ENCODE measurements at regions not wholly inside any gene's neighbourhood (a gene's known extent, or its start where the extent isn't known, plus 50 kb on each side); places are given as distances from the start of the nearest gene placed in this dataset.

DNA sequence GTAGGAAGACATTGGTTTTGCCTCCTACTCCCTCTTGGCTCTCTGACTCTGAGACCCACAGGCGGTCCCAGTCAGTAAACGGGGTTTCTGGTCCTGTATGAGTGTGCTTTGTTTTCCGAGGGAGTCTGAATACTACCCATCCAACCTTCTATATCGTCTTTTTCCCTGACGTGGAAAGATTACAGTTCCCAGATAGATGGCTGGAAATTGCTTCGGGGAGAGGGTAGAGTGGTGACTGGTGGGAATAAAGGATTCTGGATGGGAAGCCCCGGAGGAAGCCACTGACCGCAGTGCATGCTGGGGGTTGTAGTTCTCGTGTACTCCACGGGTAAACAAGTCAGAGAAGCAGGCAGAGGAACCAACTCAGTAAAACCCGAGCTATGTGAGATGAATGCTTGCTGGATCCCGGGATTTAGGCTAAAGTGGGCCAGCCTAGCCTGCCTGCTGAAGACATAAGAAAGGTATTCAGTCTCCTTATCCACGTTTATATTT, 66.2 kb upstream of the IRF2BP2 start (continued):
- no peak for TF ChIP-seq ZFP30 (CRISPR knock-in tag; IDR thresholded peaks at IDR 0.05; ENCODE audit: borderline replicate concordance)
- TF ChIP-seq MTA1 (IDR thresholded peaks at IDR 0.05; ENCODE audit: borderline replicate concordance): no peak
- TF ChIP-seq, protein P1, sequence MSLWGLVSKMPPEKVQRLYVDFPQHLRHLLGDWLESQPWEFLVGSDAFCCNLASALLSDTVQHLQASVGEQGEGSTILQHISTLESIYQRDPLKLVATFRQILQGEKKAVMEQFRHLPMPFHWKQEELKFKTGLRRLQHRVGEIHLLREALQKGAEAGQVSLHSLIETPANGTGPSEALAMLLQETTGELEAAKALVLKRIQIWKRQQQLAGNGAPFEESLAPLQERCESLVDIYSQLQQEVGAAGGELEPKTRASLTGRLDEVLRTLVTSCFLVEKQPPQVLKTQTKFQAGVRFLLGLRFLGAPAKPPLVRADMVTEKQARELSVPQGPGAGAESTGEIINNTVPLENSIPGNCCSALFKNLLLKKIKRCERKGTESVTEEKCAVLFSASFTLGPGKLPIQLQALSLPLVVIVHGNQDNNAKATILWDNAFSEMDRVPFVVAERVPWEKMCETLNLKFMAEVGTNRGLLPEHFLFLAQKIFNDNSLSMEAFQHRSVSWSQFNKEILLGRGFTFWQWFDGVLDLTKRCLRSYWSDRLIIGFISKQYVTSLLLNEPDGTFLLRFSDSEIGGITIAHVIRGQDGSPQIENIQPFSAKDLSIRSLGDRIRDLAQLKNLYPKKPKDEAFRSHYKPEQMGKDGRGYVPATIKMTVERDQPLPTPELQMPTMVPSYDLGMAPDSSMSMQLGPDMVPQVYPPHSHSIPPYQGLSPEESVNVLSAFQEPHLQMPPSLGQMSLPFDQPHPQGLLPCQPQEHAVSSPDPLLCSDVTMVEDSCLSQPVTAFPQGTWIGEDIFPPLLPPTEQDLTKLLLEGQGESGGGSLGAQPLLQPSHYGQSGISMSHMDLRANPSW (CRISPR knock-in tag; IDR thresholded peaks at IDR 0.05): peak; percentile 82; the same call in 1 of the 2 replicates
- TF ChIP-seq, protein P2, sequence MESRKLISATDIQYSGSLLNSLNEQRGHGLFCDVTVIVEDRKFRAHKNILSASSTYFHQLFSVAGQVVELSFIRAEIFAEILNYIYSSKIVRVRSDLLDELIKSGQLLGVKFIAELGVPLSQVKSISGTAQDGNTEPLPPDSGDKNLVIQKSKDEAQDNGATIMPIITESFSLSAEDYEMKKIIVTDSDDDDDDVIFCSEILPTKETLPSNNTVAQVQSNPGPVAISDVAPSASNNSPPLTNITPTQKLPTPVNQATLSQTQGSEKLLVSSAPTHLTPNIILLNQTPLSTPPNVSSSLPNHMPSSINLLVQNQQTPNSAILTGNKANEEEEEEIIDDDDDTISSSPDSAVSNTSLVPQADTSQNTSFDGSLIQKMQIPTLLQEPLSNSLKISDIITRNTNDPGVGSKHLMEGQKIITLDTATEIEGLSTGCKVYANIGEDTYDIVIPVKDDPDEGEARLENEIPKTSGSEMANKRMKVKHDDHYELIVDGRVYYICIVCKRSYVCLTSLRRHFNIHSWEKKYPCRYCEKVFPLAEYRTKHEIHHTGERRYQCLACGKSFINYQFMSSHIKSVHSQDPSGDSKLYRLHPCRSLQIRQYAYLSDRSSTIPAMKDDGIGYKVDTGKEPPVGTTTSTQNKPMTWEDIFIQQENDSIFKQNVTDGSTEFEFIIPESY (CRISPR knock-in tag; IDR thresholded peaks at IDR 0.05): no peak
- TF ChIP-seq, protein P3, sequence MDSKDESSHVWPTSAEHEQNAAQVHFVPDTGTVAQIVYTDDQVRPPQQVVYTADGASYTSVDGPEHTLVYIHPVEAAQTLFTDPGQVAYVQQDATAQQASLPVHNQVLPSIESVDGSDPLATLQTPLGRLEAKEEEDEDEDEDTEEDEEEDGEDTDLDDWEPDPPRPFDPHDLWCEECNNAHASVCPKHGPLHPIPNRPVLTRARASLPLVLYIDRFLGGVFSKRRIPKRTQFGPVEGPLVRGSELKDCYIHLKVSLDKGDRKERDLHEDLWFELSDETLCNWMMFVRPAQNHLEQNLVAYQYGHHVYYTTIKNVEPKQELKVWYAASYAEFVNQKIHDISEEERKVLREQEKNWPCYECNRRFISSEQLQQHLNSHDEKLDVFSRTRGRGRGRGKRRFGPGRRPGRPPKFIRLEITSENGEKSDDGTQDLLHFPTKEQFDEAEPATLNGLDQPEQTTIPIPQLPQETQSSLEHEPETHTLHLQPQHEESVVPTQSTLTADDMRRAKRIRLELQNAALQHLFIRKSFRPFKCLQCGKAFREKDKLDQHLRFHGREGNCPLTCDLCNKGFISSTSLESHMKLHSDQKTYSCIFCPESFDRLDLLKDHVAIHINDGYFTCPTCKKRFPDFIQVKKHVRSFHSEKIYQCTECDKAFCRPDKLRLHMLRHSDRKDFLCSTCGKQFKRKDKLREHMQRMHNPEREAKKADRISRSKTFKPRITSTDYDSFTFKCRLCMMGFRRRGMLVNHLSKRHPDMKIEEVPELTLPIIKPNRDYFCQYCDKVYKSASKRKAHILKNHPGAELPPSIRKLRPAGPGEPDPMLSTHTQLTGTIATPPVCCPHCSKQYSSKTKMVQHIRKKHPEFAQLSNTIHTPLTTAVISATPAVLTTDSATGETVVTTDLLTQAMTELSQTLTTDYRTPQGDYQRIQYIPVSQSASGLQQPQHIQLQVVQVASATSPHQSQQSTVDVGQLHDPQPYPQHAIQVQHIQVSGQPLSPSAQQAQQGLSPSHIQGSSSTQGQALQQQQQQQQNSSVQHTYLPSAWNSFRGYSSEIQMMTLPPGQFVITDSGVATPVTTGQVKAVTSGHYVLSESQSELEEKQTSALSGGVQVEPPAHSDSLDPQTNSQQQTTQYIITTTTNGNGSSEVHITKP (IDR thresholded peaks at IDR 0.05; ENCODE audit: partially characterized antibody): peak; percentile 80
- TF ChIP-seq FOSL1 (tag; conservative IDR thresholded peaks at IDR 0.05): peak; percentile 18; the same call in 1 of the 2 replicates
- no peak for TF ChIP-seq BCOR (IDR thresholded peaks at IDR 0.05)
- TF ChIP-seq HCFC1 (IDR thresholded peaks at IDR 0.05; ENCODE audit: low read depth, low read length): peak; percentile 96
- no peak for TF ChIP-seq ETS2 (tag; IDR thresholded peaks at IDR 0.05; ENCODE audit: borderline replicate concordance, poor library complexity, severe bottlenecking)
- TF ChIP-seq L3MBTL2 (IDR thresholded peaks at IDR 0.05): peak; percentile 52
- no peak for TF ChIP-seq ZC3H8 (IDR thresholded peaks at IDR 0.05)
- TF ChIP-seq ATF1 (CRISPR knock-in tag; IDR thresholded peaks at IDR 0.05): no peak
- TF ChIP-seq ATF1 (tag; IDR thresholded peaks at IDR 0.05): no peak
- TF ChIP-seq TBP (optimal IDR thresholded peaks at IDR 0.05; ENCODE audit: low read depth, low read length): no peak
- no peak for TF ChIP-seq ZNF707 (CRISPR knock-in tag; conservative IDR thresholded peaks at IDR 0.05)

All from K562 (cell line).